ENCODE measurements at regions not wholly inside any gene's neighbourhood (a gene's known extent, or its start where the extent isn't known, plus 50 kb on each side); places are given as distances from the start of the nearest gene placed in this dataset.

DNA sequence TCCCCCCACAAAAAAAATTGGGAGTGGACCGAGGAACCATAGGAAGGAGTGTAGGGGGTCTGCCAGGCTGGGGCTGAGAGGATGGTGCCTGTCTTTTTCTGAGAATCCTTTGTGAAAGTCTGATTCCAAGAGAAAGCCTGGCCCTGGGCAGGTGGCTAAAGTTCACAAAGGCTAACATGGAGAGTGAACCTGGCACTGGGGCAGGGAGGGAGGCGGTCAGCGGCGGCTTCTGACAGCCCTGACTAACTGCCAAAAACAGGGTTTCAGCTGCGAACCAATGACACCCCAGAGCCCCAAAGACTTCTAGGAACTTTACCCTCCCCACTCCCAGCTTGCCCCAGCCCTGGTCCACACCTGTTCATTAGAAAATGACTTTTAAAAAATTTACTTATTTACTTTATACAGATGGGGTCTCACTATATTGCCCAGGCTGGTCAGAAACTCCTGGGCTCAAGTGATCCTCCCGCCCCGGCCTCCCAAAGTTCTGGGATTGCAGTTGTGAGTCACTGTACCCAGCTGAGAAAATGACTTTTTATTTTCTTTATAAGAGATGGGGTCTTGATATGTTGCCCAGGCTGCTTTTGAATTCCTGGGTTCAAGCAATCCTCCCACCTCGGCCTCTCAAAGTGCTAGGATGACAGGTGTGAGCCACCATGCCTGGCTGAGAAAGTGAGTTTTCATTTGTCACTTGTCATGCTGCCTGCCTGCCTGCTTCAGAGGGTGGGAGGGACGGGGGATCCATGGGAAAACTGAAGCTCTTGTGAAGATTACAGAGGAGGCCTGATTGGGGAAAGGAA, 61.0 kb upstream of the DUSP5 start:
- no peak for DNase-seq (ENCODE audit: low read depth in 2 of 2)

DNA sequence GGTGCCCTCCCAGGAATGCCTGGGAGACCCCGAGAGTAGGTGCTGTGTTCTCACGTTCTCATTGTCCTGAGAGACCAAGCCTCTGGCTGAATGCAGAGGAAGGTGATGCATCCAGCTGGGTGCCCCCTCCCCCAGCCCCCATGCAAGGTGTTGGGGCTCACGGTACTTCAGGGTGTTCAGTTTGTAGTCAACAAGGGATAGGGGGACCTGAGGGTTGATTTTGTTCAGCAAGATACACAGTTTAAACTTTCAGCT, 60.4 kb upstream of the DUSP5 start:
- DNase-seq (ENCODE audit: low read depth in 2 of 2) = no peak

GRCh38 chr10:110437761-110438341, 59.9 kb upstream of the DUSP5 start:
- no peak for DNase-seq (ENCODE audit: low read depth in 2 of 2)

DNA sequence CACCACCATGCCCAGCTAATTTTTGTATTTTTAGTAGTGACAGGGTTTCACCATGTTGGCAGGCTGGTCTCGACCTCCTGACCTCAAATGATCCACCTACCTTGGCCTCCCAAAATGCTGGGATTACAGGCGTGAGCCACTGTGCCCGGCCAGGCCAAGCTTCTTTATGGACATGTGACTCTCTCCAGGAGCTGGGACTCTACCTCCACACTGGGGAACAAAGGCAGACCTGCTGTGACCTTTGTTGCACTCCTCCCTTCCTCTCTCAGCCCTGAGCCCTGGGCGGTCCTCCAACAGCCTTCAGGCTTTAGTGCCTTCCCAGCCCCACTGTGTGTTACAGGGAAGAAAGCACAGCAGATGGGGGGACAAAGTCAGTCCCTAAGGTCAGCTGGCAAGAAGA, 55.0 kb upstream of the DUSP5 start:
- no peak for DNase-seq (ENCODE audit: low read depth in 2 of 2)

DNA sequence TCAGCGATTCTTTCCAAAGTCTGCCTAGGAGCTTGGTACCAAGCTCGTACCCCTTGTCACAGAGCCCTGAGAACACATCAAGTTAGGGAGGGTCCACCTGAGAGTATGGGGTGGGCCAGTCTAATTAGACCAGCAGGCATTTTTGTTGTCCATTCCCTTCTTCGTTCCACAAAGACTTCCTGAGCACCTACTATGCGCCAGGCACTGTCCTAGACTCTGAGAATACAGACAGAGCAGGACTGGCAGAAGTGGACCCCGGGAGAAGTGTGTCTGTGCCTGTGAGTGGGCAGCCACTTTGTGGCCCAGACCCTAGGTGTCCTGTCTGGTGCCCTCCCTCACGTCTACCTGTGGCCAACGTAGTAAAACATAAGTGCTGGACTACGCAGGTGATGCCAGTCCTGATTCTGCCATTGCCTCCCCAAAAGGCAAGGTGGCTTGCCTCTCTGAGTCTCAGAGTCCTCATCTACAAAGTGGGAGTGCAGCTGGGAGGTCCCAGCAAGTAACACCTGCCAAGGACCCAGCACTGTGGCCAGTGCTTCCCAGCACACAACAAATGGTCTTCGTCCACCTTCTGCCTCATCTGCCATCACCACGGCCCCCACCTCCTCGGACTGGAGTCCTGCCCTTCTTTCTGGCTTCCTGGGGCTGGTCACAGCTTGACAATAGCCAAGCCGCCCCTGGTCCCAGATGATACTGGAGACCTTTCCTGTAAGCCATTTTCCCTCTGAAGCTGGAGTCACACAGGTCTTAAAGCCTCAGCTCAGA, 54.3 kb upstream of the DUSP5 start:
- no peak for DNase-seq (ENCODE audit: low read depth in 2 of 2)

- no peak for DNase-seq (ENCODE audit: low read depth in 2 of 2)
Observed at GRCh38 chr10:110444004-110444337, 53.7 kb upstream of the DUSP5 start.

- DNase-seq (ENCODE audit: low read depth in 2 of 2) = no peak
Observed at GRCh38 chr10:110445871-110446270, 51.8 kb upstream of the DUSP5 start.

- no peak for DNase-seq (ENCODE audit: low read depth in 2 of 2)
Observed at GRCh38 chr10:110446277-110446676, 51.4 kb upstream of the DUSP5 start.

DNA sequence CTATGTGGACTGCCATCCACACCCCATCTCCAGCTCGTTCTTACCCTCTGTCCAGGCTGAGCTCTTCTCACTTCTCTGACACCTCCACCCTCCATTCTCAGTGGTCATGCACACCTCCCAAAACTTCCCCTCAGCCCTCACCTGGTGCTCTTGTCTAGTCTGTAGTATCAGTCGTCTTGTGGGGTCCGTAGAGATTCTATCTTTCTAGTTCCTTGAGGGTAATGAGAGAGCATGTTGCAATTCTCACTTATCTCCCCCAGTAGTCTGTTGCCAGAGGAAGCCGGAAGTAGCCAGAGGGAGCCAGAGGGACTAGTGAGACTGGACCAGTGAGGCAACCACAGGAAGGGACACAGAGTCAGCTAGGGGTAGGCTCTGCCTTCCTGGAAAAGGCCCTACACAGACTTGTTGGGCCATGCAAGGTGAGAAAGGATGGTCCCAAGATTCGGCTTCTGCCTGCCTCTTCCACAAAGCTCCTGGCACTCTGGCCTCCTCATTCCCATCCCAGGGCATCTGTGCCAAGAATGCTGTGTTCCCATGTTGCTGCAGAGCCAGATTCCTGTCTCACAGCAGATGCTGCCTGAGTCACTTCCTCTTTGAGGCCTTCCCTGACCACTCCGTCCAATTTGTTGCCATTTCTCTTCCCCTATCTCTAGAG, 50.6 kb upstream of the DUSP5 start:
- no peak for DNase-seq (ENCODE audit: low read depth in 2 of 2)

DNA sequence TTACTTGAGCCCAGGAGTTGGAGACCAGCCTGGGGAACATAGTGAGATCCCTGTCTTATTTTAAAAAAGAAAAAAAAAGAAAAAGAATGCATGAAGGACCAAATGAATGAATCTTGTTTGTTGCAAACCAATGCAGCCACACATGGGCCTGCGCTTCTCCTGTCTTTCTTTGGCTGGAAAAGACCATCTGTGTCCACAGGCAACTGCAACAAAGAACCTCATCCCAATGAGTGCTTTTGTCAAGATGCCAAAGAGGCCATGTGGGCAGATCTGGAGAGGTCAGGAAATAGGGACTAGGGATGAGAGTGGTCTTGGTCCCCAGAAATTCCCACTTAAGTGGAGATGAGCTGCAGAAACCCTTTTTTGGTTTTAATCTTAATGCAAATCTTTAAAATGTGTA, 49.8 kb upstream of the DUSP5 start:
- no peak for DNase-seq (ENCODE audit: low read depth in 2 of 2)
